ENCODE measurements at regions not wholly inside any gene's neighbourhood (a gene's known extent, or its start where the extent isn't known, plus 50 kb on each side); places are given as distances from the start of the nearest gene placed in this dataset.
A peak's percentile ranks its signal among the peaks of the same experiment; 100 is the strongest.

- in situ Hi-C loops (cut with MboI), result no loop called here
- Histone ChIP-seq H3K9me3 (replicated peaks; ENCODE audit: control insufficient read depth, insufficient read depth, low read length) (no peaks in the 10 kb centered on the region; the same call in 1 of the 3 replicates), H3K9ac (ENCODE audit: control insufficient read depth, insufficient read depth, low read length) (no peak overlapping the region), H3K27ac (ENCODE audit: control insufficient read depth, insufficient read depth) (no peak overlapping the region), H3K4me1 (ENCODE audit: control insufficient read depth, insufficient read depth, low read length) (peaks cover 12% of the 10 kb centered on the region; the same call in 1 of the 2 replicates), H2AFZ (ENCODE audit: control insufficient read depth, low read depth, low read length) (no peak overlapping the region), H3K79me2 (ENCODE audit: control insufficient read depth, insufficient read depth, low read length) (no peaks in the 10 kb centered on the region), H4K20me1 (ENCODE audit: control insufficient read depth, insufficient read depth) (no peaks in the 10 kb centered on the region), H3K4me2 (ENCODE audit: control insufficient read depth, insufficient read depth) (no peak overlapping the region), H3K4me3 (no peak overlapping the region), H3K36me3 (ENCODE audit: control insufficient read depth in 2 of 2, insufficient read depth in 2 of 2, low read length in 1 of 2) (no peaks in the 10 kb centered on the region), H3K27me3 (replicated peaks in 1 of 2; ENCODE audit: control insufficient read depth in 2 of 2, insufficient read depth in 2 of 2, low read length in 1 of 2) (no peaks in the 10 kb centered on the region)
- DNase-seq (ENCODE audit: low read depth, low spot score), result no peak
- ChIA-PET RAD21 (ENCODE audit: unreplicated experiment) (interaction anchor here (1.1 kb wide), 1 partner anchor 11 kb away, joined by 3 read pairs; no protein-coding TSS in a partner anchor), POLR2A (interaction anchor here (0.5 to 0.6 kb wide), 2 partner anchors 11 to 293 kb away, joined by 4 read pairs; no protein-coding TSS in a partner anchor), CTCF (interaction anchor here (0.7 to 1.0 kb wide), 2 partner anchors 11 to 44 kb away, joined by 3 read pairs; no protein-coding TSS in a partner anchor), SMC1A (ENCODE audit: uncharacterized antibody, unreplicated experiment) (interaction anchor here (1.1 to 1.3 kb wide), 4 partner anchors 12 to 16 kb away, joined by 3 to 5 read pairs (median 3); no protein-coding TSS in a partner anchor)
- BruUV-seq (replicated peaks), result no TSS peak
- FAIRE-seq, result no peak
- ATAC-seq, result peak; percentile 61
- intact Hi-C loops (cut with micrococcal nuclease; ENCODE audit: unreplicated experiment), result loop anchor here (10.0 kb wide), 1 partner anchor 223 kb away; no protein-coding TSS in a partner anchor
- TF ChIP-seq IKZF2 (IDR thresholded peaks at IDR 0.05), result peak; percentile 17 to 46; a peak in 1 of 4 replicates
- no peak for TF ChIP-seq MYB (IDR thresholded peaks at IDR 0.05; ENCODE audit: borderline replicate concordance, low read depth, low read length)
- TF ChIP-seq HCFC1 (IDR thresholded peaks at IDR 0.05; ENCODE audit: low read length), result no peak
- no peak for TF ChIP-seq PKNOX1 (IDR thresholded peaks at IDR 0.05)
- no peak for TF ChIP-seq FOXK2 (IDR thresholded peaks at IDR 0.05)
- TF ChIP-seq RELB (IDR thresholded peaks at IDR 0.05; ENCODE audit: low read depth), result 0 out of 2 replicates have a peak, but pooled peaks have one; percentile 19
- TF ChIP-seq SMARCA5 (IDR thresholded peaks at IDR 0.05), result no peak
- TF ChIP-seq ZBTB11 (CRISPR knock-in tag; IDR thresholded peaks at IDR 0.05), result no peak
- no peak for TF ChIP-seq BMI1 (IDR thresholded peaks at IDR 0.05; ENCODE audit: borderline replicate concordance)
- 0 out of 2 replicates have a peak, but pooled peaks have one; percentile 37 for TF ChIP-seq MTA2 (IDR thresholded peaks at IDR 0.05; ENCODE audit: low read depth)
- no peak for TF ChIP-seq CTCF (IDR thresholded peaks at IDR 0.05 in 2 of 3, conservative IDR thresholded peaks at IDR 0.05 in 1 of 3; ENCODE audit: control insufficient read depth in 2 of 3, extremely low read depth in 1 of 3, insufficient read depth in 1 of 3, low read depth in 3 of 3, low read length in 3 of 3)
- TF ChIP-seq SMAD1 (IDR thresholded peaks at IDR 0.05; ENCODE audit: low read depth, partially characterized antibody), result no peak
- TF ChIP-seq ATF2 (IDR thresholded peaks at IDR 0.05; ENCODE audit: low read length), result no peak
- no peak for TF ChIP-seq USF2 (IDR thresholded peaks at IDR 0.05; ENCODE audit: borderline replicate concordance, low read depth, low read length)
Measured at GRCh38 chr1:199157494-199157893, 518.7 kb downstream of the PTPRC start.
